HG02678 (cell line): ENCODE measurements at regions not wholly inside any gene's neighbourhood (a gene's known extent, or its start where the extent isn't known, plus 50 kb on each side); places are given as distances from the start of the nearest gene placed in this dataset.
"Not testable (repeated sequence)": the region's sequence is repeated elsewhere in the genome, so short reads cannot be mapped to it uniquely, and the experiment has no call there.

Experiments used
- ATAC-seq: cut with Tn5 transposase; IDR thresholded peaks from one replicate; pipeline ENCODE4 v1.9.1; 2021; ENCODE audit warnings: mild to moderate bottlenecking, moderate library complexity; ENCODE audit not compliant: unreplicated experiment

DNA sequence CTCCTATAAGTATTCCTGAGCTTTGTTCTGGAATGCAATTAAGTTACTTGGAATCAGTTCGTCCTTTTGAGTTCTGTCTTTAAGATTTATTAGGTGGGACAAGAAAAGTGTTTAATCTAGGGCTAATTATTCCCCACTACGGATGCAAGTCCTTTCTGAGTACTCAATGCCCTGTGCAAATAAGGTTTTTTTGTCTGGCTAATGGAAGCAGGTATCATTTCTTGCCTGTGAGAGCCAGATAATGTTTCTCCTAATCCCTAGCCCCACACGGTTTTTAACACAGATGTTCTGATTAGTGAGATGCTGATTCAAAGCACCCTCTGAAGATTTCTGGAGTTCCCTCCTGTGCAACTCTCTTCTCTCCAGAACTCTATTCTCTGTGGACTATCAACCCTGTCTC, 296.6 kb upstream of the PRICKLE1 start:
- no peak for ATAC-seq

DNA sequence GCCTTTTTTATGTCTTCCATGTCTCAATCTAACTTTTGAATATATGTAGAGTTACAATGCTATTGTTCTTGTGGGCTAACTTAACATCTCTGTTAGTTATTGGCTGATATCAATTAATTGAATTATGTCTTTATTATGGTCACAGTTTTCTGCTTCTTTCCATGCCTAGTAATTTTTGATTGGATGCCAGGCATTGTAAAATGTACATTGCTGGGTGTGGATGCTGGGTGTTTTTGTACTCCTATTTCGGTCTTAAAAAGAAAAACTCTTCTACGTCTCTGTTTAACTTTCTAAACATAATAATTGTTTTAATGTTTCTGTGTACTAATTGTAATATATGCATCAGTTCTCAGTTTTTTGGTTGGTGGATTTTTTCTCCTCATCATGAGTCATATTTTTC, 296.1 kb upstream of the PRICKLE1 start:
- ATAC-seq: no peak

DNA sequence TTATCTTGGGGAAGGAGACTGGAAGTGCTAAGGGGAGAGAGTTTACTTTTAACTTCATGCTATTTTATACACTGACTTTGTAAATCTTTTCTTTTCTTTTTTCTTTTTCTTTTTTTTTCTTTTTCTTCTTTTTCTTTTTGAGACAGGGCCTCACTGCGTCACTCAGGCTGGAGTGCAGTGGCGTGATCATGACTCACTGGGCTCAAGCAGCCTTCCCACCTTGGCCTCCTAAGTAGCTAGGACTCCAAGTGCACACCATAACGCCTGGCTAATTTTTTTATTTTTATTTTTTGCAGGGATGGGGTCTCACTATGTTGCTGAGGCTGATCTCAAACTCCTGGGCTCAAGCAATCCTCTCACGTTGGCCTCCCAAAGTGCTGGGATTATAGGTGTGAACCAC, 294.6 kb upstream of the PRICKLE1 start:
- no peak for ATAC-seq

DNA sequence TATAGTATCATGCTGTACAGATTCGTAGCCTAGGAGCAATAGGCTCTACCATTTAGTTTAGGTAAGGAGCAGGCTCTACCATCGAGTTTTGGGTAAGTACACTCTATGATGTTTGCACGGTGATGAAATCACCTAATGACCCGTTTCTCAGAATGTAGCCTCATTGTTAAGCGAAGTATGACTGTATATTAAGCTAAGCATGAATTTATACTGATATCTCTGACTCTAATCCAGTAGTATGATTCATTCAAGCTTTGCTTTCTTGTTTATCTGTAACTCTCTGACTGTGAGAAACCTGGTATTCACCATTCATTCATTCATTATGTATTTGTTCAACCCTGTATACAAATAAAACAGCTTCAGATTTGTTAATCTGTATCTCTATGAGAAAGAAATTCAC, 283.9 kb upstream of the PRICKLE1 start:
- no peak for ATAC-seq

DNA sequence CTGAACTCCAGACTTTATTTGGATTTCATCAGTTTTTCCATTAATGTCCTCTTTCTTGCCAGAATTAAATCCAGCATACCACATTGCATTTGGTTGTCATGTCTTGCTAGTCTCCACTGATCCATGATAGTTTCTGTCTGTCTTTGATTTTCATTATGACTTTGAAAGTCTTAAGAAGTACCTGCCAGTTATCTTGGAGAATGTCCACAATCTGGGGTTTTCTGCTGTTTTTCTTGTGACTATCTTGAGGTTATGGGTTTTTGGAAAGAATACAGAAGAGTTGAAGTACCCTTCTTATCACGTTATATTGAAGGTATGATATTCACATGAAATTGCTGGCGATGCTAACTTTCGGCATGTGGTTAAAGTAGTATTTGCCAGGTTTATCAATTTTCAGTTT, 282.3 kb upstream of the PRICKLE1 start:
- ATAC-seq: no peak

DNA sequence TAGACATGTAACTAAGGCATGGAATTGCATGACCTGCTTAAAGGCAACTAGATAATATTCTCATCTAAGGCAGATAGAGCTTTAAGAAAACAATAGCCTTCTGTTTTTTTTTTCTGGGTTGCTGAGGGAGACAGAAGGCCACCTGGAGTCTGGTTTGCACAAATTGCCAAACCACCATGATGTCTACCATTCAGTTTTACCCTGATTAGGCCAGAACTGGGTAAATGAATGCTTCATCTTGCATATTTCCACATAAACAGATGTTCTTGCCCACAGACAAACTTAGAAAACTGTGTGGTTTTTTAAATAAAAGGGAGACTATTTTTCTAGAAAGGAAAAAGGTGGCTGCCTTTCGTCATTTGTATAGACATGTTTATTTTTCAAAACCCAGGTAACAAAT, 278.7 kb upstream of the PRICKLE1 start:
- no peak for ATAC-seq

DNA sequence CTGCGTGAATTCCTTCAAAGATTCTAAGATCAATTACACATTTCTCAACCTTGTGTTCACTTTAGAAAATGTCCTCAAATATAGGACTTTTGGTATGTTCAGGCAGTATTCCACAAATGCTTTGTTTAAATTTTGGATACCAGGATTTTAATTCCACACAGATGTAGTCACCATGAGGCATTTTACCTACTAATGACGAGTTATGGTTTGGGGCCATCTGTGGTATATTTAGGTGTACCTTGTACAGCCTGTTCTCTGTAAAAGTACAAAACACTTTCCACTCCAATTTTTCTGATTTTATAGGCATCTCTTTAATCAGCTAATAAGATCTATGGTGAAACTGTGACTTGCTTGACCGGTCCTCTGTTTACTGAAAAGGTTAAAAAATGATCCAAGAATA, 275.7 kb upstream of the PRICKLE1 start:
- no peak for ATAC-seq

DNA sequence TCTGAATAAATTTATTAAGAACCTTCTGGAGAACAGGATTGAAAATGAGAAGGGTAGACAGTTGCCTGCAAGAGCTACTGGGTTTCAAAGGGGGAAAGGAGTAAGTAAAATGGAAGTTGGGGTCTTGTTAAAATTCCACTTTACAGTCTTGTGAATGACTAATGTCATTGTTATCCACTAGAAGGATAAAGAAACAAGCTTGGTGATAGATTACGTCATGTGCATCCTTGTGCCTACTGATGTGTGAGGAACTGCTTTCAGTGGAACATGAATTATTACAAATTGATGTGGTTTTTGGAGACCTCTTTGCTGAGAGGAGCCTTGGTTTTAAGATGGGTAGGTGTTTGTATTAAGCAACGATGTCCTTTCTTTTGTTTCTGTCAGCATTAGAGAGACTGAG, 272.5 kb upstream of the PRICKLE1 start:
- no peak for ATAC-seq

DNA sequence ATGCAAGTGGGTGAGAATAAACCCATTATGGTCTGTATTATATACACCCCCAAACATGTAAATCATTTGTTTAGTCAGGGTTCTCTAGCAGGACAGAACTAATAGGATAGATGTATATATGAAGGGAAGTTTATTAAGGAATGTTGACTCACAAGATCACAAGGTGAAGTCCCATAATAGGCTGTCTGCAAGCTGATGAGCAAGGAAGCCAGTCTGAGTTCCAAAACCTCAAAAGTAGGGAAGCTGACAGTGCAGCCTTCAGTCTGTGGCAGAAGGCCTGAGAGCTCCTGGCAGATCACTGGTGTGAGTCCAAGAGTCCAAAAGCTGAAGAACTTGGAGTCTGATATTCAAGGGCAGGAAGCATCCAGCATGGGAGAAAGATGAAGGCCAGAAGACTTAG, 270.8 kb upstream of the PRICKLE1 start:
- not testable (repeated sequence) for ATAC-seq

DNA sequence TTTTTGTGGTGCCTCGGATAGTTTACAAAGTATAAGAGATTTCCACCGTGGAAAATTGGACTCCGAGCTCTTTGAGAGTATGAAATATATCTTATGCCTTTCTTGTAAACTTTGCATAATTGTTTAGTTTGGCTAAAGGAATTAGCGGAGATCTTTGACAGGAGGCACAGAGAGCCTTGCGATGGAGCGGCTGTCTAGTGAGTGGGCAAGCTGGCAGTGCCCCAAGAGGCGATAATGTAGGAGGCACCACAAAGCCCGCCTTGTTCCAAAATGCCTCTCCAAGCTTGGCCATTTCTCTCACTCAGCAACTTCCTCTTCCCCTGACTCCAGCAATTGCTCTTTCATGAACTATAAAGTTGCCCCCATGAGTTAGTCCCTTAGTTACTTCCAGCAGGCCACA, 270.1 kb upstream of the PRICKLE1 start:
- no peak for ATAC-seq

DNA sequence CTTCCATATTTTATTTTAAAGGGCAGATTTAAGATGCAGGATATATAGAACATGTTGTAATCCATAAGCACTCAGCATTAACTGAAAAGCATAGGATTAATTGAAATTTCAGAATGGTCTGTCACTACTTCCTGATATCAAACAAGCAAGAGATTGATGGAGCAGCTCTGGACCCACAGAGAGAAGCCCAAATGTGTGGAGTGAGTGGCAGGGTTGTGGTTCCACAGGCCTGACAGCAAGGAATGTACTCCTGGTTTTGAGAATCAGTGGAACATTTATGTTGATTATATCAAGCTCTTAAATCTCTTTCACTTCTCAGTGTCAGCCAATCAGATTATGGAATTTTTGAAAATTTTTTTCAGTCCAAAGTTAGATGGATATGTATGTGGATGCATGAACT, 267.6 kb upstream of the PRICKLE1 start:
- no peak for ATAC-seq

DNA sequence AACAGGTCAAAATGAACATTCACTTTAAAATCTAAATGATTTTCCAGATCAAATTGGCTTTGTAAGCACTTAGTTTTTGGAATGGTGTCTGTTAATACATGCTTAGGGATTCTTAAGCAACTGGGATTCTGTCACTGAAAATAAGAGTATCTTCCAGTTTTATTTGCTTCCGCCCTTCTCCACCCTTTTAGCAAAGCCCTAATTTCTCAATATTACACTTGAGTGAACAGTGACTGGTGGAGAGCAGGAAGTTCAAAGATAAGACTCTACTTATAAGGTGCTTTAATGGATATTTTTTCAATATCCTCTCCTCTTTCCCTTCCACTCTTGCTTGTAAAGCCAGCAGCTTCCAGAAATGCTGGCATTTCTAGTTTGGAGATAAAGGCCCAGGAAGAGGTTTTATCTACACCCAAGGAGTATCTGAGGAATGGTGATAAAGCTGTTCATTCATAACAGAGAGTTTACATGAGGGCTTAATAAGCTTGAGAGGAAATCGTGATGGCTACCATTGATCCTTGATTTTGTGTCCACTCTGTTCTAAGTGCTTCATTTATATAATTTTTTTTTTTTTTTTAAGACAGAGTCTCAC, 265.9 kb upstream of the PRICKLE1 start:
- ATAC-seq: no peak

DNA sequence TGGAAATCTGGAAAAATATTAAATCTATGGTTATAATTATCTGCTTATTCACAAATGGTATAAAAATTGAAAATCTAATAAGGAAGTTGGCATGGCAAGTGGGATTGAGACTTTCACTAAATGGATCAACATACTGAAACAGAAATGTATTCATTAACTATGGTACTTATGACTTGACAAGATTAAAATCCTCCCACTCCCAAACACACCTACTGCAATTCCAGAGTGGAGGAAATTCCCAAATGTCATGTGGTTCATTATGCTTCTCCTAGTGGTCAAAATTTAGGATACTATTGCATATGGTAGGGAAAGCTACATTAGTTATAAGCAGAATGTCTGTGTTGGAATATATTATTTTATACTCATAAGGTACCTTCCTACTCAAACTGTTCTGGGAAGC, 265.3 kb upstream of the PRICKLE1 start:
- ATAC-seq: no peak

DNA sequence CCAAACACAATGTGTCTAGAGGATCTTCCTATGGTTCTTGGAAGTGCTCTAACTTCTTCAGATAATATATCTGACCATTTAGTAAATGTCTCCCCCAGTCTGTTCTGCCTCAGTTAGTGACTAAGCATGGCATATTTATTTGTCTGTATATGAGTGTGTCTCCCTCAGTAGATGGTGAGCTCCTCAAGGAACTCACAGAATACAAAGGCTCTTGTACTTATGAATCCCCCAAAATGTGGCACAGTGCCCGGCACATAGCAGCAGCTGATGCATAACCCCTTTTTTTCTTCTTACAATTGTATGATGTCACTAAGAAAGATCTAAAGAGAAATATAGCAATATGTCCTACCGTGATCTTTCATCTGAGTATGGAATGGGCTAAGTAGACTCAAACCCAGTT, 264.7 kb upstream of the PRICKLE1 start:
- no peak for ATAC-seq

DNA sequence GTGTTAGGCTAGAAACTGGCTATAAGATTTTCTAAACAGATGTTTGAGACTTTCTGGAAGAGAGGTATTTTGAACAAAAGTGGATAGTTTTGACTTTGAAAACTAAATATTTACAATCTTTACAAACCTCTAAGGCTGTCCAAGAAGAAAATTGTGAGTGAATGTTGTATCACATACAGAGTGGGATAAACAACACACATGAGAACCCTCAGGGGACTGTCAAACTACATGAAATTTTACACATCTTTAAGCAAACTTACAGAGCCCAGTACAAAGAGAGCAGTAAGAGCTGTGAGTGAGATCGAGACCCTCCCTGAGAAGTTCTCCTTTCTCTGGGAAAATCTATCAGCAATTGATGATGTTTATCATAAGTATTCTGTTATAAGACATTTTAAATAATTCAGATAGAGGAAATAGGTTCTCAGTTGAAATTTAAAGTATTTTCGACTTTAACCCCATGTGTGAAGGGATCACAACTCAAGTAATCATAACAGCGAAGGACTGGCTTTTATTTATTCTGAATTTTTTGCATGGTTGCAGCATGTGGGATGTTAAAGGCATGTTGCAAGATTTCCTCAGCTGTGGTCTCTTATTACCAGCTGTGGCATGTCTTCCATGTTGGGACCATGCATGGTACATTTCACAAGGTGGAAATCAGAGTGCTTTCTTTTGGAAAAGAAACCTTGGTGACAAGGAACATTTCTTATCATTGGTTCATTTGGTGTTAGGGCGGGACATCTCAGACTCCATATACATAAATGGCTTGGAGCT, 264.0 kb upstream of the PRICKLE1 start:
- no peak for ATAC-seq

DNA sequence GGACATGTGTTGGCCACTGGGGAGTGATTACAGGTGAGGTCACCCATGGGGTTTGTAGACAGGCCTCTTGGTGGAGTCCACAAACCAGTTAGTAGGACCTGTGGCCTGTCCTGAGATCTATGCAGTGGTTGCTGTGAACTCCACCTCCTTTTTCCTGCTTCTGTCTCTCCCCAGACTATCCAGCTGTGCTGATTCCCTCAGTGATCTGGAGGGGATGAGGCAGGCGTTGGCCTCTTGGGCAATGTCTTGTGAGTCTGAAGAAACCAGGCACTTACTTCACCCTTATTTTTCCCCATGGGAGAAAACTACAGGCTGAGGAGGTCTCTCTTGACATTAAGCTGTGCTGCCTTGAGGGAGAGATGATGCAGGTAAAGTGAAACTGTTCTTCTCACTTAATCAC, 257.2 kb upstream of the PRICKLE1 start:
- no peak for ATAC-seq

DNA sequence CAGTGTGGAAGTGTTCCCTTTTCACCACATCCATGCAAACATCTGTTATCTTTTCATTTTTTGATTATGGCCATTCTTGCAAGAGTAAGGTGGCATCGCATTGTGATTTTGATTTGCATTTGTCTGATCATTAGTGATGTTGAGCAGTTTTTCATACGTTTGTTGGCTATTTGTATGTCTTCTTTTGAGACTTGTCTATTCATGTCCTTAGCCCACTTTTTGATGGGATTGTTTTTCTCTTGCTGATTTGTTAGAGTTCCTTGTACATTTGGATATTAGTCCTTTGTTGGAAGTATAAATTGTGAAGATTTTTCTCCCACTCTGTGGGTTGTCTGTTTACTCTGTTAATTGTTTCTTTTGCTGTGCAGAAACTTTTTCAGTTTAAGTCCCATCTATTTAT, 244.5 kb upstream of the PRICKLE1 start:
- no peak for ATAC-seq

DNA sequence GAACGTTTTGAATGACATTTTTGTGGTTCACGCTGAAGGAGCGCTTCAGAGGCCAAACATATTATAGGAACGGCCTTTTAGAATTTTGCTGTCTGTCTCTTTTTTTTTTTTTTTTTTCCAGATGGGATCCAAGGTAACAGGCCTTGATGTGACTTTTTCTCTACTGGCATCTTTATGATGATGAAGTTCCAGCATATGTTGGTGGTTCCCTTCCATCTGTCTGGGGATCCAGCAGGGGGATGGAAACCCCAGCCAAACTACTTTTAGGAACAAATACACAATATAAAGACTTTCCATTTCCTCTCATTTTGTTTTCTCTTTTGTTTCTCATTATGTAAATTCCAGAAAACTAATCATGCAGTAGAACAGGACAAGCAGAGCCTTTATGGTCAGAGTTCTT, 239.3 kb upstream of the PRICKLE1 start:
- ATAC-seq: no peak

DNA sequence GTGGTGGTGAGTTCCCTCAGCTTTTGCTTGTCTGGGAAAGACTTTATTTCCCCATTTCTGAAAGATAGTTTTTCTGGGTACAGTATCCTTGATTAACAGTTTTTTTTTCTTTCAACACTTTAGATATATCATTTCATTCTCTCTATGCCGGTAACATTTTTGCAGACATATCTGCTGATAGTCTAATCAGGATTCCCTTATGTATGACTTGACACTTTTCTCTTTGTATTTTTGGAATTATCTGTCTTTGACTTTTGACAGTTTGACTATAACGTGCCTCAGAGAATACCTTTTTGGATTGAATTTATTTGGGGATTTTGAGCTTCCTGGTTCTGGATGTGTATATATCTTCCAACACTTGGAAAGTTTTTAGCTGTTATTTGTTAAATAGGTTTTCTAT, 234.8 kb upstream of the PRICKLE1 start:
- no peak for ATAC-seq

DNA sequence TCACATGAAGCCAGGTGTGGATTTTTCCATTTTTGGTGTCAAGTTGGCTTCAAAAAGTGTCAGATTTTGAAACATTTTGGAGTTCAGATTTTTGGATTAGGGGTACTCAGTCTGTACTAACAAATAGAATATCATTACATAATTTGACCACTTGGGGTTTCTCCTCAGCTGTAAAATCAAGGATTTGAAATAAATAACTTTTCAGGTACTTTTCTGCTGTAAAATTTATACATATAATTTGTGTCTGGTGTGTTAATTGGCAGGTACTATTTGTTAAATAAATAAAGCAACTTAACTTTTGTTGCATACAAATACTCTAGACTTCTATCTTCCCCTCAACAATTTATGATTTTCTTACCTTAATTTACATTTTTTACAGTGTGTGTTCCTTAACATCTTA, 234.1 kb upstream of the PRICKLE1 start:
- ATAC-seq: no peak

DNA sequence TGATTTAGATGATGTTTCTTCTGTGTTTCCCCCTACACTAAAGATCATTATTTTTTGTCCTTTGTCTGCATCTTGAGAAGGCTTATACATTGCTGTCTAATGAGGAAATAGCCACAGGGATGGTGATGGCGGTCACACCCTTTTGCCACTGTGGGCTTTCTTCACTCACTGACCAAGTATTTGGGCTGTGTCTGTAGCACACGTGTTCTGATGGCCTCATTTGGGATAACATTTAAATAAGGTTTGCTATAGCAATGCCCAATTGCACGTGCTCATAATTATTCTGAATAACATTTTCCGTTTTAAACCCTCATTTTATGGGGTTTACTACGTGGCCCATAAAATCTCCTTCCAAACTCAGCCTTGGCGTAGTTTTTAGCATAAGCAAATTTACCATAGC, 230.3 kb upstream of the PRICKLE1 start:
- no peak for ATAC-seq

DNA sequence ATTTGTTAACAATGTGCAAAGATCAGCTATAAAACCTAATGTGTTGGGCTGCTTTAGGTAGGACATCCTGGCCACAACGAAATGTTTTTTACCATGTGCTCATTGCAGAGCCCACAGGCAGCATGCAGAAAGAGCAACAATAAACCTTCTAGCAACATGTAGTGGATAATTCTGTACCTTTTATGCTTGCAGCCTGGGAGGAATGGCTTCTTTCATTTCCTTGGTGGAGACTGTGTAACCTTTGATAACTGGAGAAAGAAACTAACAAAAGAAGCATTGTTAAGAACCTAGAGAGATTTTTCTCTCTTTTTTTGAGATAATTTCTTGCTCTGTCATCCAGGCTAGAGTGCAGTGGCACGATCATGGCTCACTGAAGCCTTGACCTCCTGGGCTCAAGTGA, 225.5 kb upstream of the PRICKLE1 start:
- no peak for ATAC-seq

DNA sequence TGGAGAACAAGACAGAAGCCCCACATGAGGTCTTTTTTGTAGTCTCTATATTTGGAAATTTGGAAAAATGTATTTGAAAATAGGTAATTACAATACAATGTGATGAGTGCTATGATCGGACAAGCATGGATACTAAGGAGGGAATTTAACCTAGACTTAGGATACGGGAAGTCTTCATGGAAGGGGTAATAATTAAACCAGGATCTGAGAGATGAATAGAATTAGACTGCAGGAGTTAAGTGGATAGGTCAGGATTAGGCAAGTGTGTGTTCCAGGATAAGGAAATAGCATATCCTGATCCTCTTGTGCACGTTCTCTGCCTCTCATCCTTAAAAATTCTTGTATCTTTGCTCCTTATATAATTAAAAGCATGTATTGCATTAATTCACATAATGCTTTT, 223.3 kb upstream of the PRICKLE1 start:
- no peak for ATAC-seq
